GM12878 (cell line): ENCODE measurements at regions not wholly inside any gene's neighbourhood (a gene's known extent, or its start where the extent isn't known, plus 50 kb on each side); places are given as distances from the start of the nearest gene placed in this dataset.

Experiments
- ATAC-seq: fragments of 200-7000 bp; cut with Tn5 transposase; 3 replicates; pipeline ENCODE4 v1.9.1; 2020; ENCODE audit warnings: mild to moderate bottlenecking, moderate library complexity
- BruUV-seq: library from RNA; stranded (reverse); fragments of 400-500 nt; replicated peaks from 2 replicates; lab custom pipeline; 2021; lab: Mats Ljungman, UMichigan
- CTCF ChIA-PET: fragments of 300-600 bp; sonication (Branson Sonifier 250); formaldehyde crosslinking; extraction: SDS; loops from one replicate; lab custom pipeline; 2021; ENCODE audit warnings: inconsistent platforms; lab: Yijun Ruan, JAX
- POLR2A ChIA-PET: fragments of 350-600 bp; formaldehyde crosslinking; extraction: SDS; loops from one replicate; lab custom pipeline; 2021; ENCODE audit warnings: inconsistent platforms; lab: Charles Lee
- RAD21 ChIA-PET: fragments of 300-600 bp; sonication (Branson Sonifier 250); formaldehyde crosslinking; loops from one replicate; lab custom pipeline; 2023; ENCODE audit warnings: antibody characterized with exemption; ENCODE audit not compliant: unreplicated experiment; lab: Charles Lee
- SMC1A ChIA-PET: fragments of 300-600 bp; sonication (Branson Sonifier 250); formaldehyde crosslinking; loops from one replicate; lab custom pipeline; 2023; ENCODE audit not compliant: unreplicated experiment, uncharacterized antibody; lab: Charles Lee
- DNase-seq: peaks from one replicate; pipeline ENCODE4 v3.0.0-alpha.2; 2011; ENCODE audit warnings: low read depth, low spot score
- FAIRE-seq: peaks from 3 replicates; lab custom pipeline; 2011; peaks lifted over from hg19 to GRCh38; lab: Jason Lieb, UNC
- H2AFZ ChIP-seq: 2 replicates; pipeline ENCODE4 v1.6.0; 2011; ENCODE audit warnings: low read depth, low read length, control low read depth; ENCODE audit not compliant: control insufficient read depth
- H3K27ac ChIP-seq: 2 replicates; pipeline ENCODE4 v1.5.1; 2011; ENCODE audit warnings: control low read depth; ENCODE audit not compliant: control insufficient read depth, insufficient read depth
- H3K27me3 ChIP-seq, 2 experiments: replicated peaks in 1 of 2; 2 replicates each; pipeline versions ENCODE4 v1.6.0 to v1.6.1; 2011; ENCODE audit warnings: low read length in 1 of 2; ENCODE audit not compliant: control insufficient read depth in 2 of 2, insufficient read depth in 2 of 2
- H3K36me3 ChIP-seq, 2 experiments: 2 replicates each; pipeline ENCODE4 v1.5.1; 2011; ENCODE audit warnings: low read length in 1 of 2; ENCODE audit not compliant: control insufficient read depth in 2 of 2, insufficient read depth in 2 of 2
- H3K4me1 ChIP-seq: 2 replicates; pipeline ENCODE4 v1.6.1; 2011; ENCODE audit warnings: mild to moderate bottlenecking, low read length, moderate library complexity, mixed read lengths; ENCODE audit not compliant: control insufficient read depth, insufficient read depth
- H3K4me2 ChIP-seq: 2 replicates; pipeline ENCODE4 v1.6.0; 2011; ENCODE audit warnings: control low read depth; ENCODE audit not compliant: control insufficient read depth, insufficient read depth
- H3K4me3 ChIP-seq: fragments of 200-600 bp; sonication (generic); 2 replicates; pipeline ENCODE4 v1.5.1; 2016
- H3K79me2 ChIP-seq: 2 replicates; pipeline ENCODE4 v1.6.0; 2011; ENCODE audit warnings: low read length; ENCODE audit not compliant: control insufficient read depth, insufficient read depth
- H3K9ac ChIP-seq: 2 replicates; pipeline ENCODE4 v1.8.0; 2011; ENCODE audit warnings: low read length, control low read depth, mixed read lengths; ENCODE audit not compliant: control insufficient read depth, insufficient read depth
- H3K9me3 ChIP-seq: replicated peaks from 3 replicates; pipeline ENCODE4 v1.5.1; 2011; ENCODE audit warnings: mild to moderate bottlenecking, low read length; ENCODE audit not compliant: control insufficient read depth, insufficient read depth
- H4K20me1 ChIP-seq: 2 replicates; pipeline ENCODE4 v1.6.0; 2011; ENCODE audit not compliant: control insufficient read depth, insufficient read depth
- ATF3 ChIP-seq: IDR thresholded peaks from 2 replicates; pipeline ENCODE4 v1.6.1; 2011; ENCODE audit warnings: low read depth, mild to moderate bottlenecking, low read length, moderate library complexity, borderline replicate concordance; ENCODE audit errors: extremely low read depth
- BHLHE40 ChIP-seq, 2 experiments: fragments of 450-650 bp in 1 of 2; IDR thresholded peaks; 2 replicates each; pipeline ENCODE4 v1.6.1; 2011 to 2017; ENCODE audit warnings: low read depth in 2 of 2, borderline replicate concordance in 1 of 2, improper control_type of control experiment in 1 of 2, low read length in 1 of 2, mild to moderate bottlenecking in 1 of 2
- BMI1 ChIP-seq: fragments of 450-650 bp; IDR thresholded peaks from 2 replicates; pipeline ENCODE4 v1.6.1; 2016; ENCODE audit warnings: mild to moderate bottlenecking, moderate library complexity, borderline replicate concordance
- CHD1 ChIP-seq: IDR thresholded peaks from 2 replicates; pipeline ENCODE4 v1.6.1; 2012; ENCODE audit warnings: low read depth, low read length, improper control_type of control experiment
- CHD2 ChIP-seq: IDR thresholded peaks from 2 replicates; pipeline ENCODE4 v1.6.1; 2011; ENCODE audit warnings: low read depth, low read length, improper control_type of control experiment, borderline replicate concordance
- FOS ChIP-seq: IDR thresholded peaks from 3 replicates; pipeline ENCODE4 v1.6.1; 2011; ENCODE audit warnings: borderline replicate concordance; ENCODE audit not compliant: insufficient read length; ENCODE audit errors: extremely low read depth
- HDAC6 ChIP-seq: fragments of 200-600 bp; sonication (generic); IDR thresholded peaks from one replicate; pipeline ENCODE4 v1.8.0; 2017; ENCODE audit warnings: antibody characterized with exemption; ENCODE audit not compliant: unreplicated experiment
- MTA2 ChIP-seq: fragments of 450-650 bp; IDR thresholded peaks from 2 replicates; pipeline ENCODE4 v1.6.1; 2016; ENCODE audit warnings: low read depth, mild to moderate bottlenecking, moderate library complexity
- MYB ChIP-seq: fragments of 150-350 bp; IDR thresholded peaks from 2 replicates; pipeline ENCODE4 v1.6.1; 2014; ENCODE audit warnings: mild to moderate bottlenecking, low read depth, low read length, borderline replicate concordance
- RFX5 ChIP-seq: IDR thresholded peaks from 2 replicates; pipeline ENCODE4 v1.6.1; 2011; ENCODE audit warnings: low read depth, low read length, improper control_type of control experiment
- SMARCA5 ChIP-seq: fragments of 450-650 bp; IDR thresholded peaks from 2 replicates; pipeline ENCODE4 v1.6.1; 2017; ENCODE audit warnings: mild to moderate bottlenecking
- STAT3 ChIP-seq: IDR thresholded peaks from 2 replicates; pipeline ENCODE4 v1.6.1; 2011; ENCODE audit warnings: low read depth, low read length, improper control_type of control experiment
- SUPT20H ChIP-seq: IDR thresholded peaks from 2 replicates; pipeline ENCODE4 v1.6.1; 2011; ENCODE audit warnings: low read depth, mild to moderate bottlenecking, low read length, moderate library complexity, borderline replicate concordance; ENCODE audit not compliant: control insufficient read depth
- ZNF24 ChIP-seq: fragments of 450-650 bp; IDR thresholded peaks from 2 replicates; pipeline ENCODE4 v1.6.1; 2017; ENCODE audit warnings: antibody characterized with exemption, mild to moderate bottlenecking
- WGBS: methylation state at CpG from one replicate; pipeline ENCODE4 v1.1.6; 2016; ENCODE audit warnings: low lambda C conversion rate; ENCODE audit not compliant: insufficient replicate concordance, insufficient coverage; ENCODE audit errors: missing lambda C conversion rate; 5-methylcytosine and 5-hydroxymethylcytosine counted together
- in situ Hi-C: fragments of 300-500 bp; cut with MboI; formaldehyde crosslinking; loops from 9 replicates; pipeline ENCODE4 v1.14.3; 2018; ENCODE audit warnings: mixed read lengths
- intact Hi-C: fragments of 100-400 bp; cut with micrococcal nuclease; formaldehyde crosslinking; loops from one replicate; pipeline ENCODE4 v1.14.2; 2022; ENCODE audit not compliant: unreplicated experiment
- TF ChIP-seq, protein P1 (sequence below): IDR thresholded peaks from 2 replicates; pipeline ENCODE4 v1.6.1; 2011; ENCODE audit warnings: mild to moderate bottlenecking, low read depth, low read length, moderate library complexity; ENCODE audit not compliant: insufficient replicate concordance
- TF ChIP-seq, protein P2 (sequence below), 3 experiments: IDR thresholded peaks in 2 of 3; conservative IDR thresholded peaks in 1 of 3; 2 replicates each; pipeline ENCODE4 v1.5.1; 2011; ENCODE audit warnings: low read depth in 3 of 3, low read length in 3 of 3, mild to moderate bottlenecking in 3 of 3, control low read depth in 2 of 3, moderate library complexity in 2 of 3, inconsistent platforms in 1 of 3, mixed read lengths in 1 of 3; ENCODE audit not compliant: control insufficient read depth in 2 of 3, insufficient read depth in 1 of 3; ENCODE audit errors: extremely low read depth in 1 of 3

DNA sequence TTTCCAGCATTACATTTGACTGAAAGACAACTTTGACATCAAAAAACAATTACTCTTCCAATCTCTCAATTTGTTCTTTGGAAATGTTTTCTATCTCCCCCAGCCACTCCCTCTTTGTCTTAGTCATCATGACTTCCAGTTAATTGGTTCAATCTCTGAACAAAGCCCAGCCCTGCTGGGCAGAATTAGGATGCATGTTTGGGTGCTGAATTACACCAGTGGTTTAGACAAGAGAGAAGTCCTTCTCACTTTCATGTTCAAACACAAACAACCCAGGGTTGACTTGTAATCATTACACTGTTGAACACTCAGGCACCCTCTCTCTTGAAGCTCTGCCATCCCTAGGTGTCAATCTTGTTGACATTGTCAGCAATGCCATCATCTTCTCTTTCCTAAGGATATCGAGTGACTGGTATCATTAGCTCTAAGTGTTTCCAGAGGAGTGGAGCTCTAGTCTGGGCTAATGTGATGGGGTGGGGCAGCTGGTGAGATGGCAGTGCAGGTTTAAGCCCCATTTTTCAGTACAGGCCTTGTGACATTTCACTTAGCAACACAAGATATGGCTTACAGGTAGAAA is 90.8 kb upstream of the MEIS1 start:
- RAD21 ChIA-PET = no interaction called here
- Histone ChIP-seq H3K4me3 (no peak overlapping the region), H3K9ac (no peak overlapping the region), H4K20me1 (no peaks in the 10 kb centered on the region), H2AFZ (no peak overlapping the region), H3K27me3 (no peaks in the 10 kb centered on the region), H3K27ac (no peak overlapping the region), H3K4me1 (no peaks in the 10 kb centered on the region), H3K36me3 (no peaks in the 10 kb centered on the region), H3K9me3 (no peaks in the 10 kb centered on the region), H3K4me2 (no peak overlapping the region), H3K79me2 (no peaks in the 10 kb centered on the region)
- BruUV-seq = no TSS peak
- CTCF ChIA-PET = no interaction called here
- TF ChIP-seq CHD1 = no peak
- no peak for TF ChIP-seq SUPT20H
- TF ChIP-seq MTA2 = no peak
- no peak for TF ChIP-seq HDAC6
- TF ChIP-seq SMARCA5 = no peak
- TF ChIP-seq, protein P1, sequence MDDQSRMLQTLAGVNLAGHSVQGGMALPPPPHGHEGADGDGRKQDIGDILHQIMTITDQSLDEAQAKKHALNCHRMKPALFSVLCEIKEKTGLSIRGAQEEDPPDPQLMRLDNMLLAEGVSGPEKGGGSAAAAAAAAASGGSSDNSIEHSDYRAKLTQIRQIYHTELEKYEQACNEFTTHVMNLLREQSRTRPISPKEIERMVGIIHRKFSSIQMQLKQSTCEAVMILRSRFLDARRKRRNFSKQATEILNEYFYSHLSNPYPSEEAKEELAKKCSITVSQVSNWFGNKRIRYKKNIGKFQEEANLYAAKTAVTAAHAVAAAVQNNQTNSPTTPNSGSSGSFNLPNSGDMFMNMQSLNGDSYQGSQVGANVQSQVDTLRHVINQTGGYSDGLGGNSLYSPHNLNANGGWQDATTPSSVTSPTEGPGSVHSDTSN = no peak
- no peak for TF ChIP-seq STAT3
- TF ChIP-seq BHLHE40 (IDR thresholded peaks at IDR 0.05; ENCODE audit: borderline replicate concordance in 1 of 2, low read depth in 2 of 2, low read length in 1 of 2) = no peak
- no peak for TF ChIP-seq BMI1
- TF ChIP-seq RFX5 = no peak
- TF ChIP-seq MYB = no peak
- TF ChIP-seq ZNF24 = no peak
- TF ChIP-seq, protein P2, sequence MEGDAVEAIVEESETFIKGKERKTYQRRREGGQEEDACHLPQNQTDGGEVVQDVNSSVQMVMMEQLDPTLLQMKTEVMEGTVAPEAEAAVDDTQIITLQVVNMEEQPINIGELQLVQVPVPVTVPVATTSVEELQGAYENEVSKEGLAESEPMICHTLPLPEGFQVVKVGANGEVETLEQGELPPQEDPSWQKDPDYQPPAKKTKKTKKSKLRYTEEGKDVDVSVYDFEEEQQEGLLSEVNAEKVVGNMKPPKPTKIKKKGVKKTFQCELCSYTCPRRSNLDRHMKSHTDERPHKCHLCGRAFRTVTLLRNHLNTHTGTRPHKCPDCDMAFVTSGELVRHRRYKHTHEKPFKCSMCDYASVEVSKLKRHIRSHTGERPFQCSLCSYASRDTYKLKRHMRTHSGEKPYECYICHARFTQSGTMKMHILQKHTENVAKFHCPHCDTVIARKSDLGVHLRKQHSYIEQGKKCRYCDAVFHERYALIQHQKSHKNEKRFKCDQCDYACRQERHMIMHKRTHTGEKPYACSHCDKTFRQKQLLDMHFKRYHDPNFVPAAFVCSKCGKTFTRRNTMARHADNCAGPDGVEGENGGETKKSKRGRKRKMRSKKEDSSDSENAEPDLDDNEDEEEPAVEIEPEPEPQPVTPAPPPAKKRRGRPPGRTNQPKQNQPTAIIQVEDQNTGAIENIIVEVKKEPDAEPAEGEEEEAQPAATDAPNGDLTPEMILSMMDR (IDR thresholded peaks at IDR 0.05 in 2 of 3, conservative IDR thresholded peaks at IDR 0.05 in 1 of 3; ENCODE audit: control insufficient read depth in 2 of 3, extremely low read depth in 1 of 3, insufficient read depth in 1 of 3, low read depth in 3 of 3, low read length in 3 of 3) = no peak
- TF ChIP-seq ATF3 = no peak
- no peak for TF ChIP-seq FOS
- no peak for TF ChIP-seq CHD2
- DNase-seq = no peak
- SMC1A ChIA-PET = no interaction called here
- POLR2A ChIA-PET = no interaction called here
- no peak for ATAC-seq
- in situ Hi-C loops (no loop called here), intact Hi-C loops (no loop called here)
- WGBS = 31% methylated on average over 1 of the region's 1 CpG
- FAIRE-seq = no peak
